ENCODE measurements at regions not wholly inside any gene's neighbourhood (a gene's known extent, or its start where the extent isn't known, plus 50 kb on each side); places are given as distances from the start of the nearest gene placed in this dataset.

GRCh38 chr3:73236867-73237266 lies 175.4 kb downstream of the EBLN2 start:
- no peak overlapping the region for H3K4me3 ChIP-seq (ENCODE audit: low read depth, low read length)
- no peaks in the 10 kb centered on the region for H3K27me3 ChIP-seq (replicated peaks; ENCODE audit: control insufficient read depth, insufficient read depth, low read length)
- no peak overlapping the region for H3K4me3 Mint-ChIP-seq (ENCODE audit: unreplicated experiment)
- no peaks in the 10 kb centered on the region for H3K36me3 ChIP-seq (ENCODE audit: control insufficient read depth, insufficient read depth, low read length)
- H3K36me3 Mint-ChIP-seq (ENCODE audit: insufficient read depth, unreplicated experiment): no peaks in the 10 kb centered on the region
- H3K27ac Mint-ChIP-seq (ENCODE audit: unreplicated experiment): no peak overlapping the region
- no peaks in the 10 kb centered on the region for H3K9me3 Mint-ChIP-seq (ENCODE audit: unreplicated experiment)
- TF ChIP-seq CTCF (IDR thresholded peaks at IDR 0.05; ENCODE audit: insufficient read depth in 1 of 2, low read depth in 1 of 2, low read length in 1 of 2, severe bottlenecking in 1 of 2, unreplicated experiment in 1 of 2): no peak
- H3K4me1 Mint-ChIP-seq (ENCODE audit: low read depth, unreplicated experiment): peaks cover 9% of the 10 kb centered on the region
- no peak for DNase-seq
- ChIA-PET POLR2A (no interaction called here), CTCF (no interaction called here)
- no TSS peak for BruUV-seq (replicated peaks)
- peaks cover 3% of the 10 kb centered on the region for H3K27me3 Mint-ChIP-seq (ENCODE audit: insufficient read depth, unreplicated experiment)
- H3K9me3 ChIP-seq: no peaks in the 10 kb centered on the region
- intact Hi-C loops (cut with micrococcal nuclease; ENCODE audit: unreplicated experiment): no loop called here
- H3K4me1 ChIP-seq: no peaks in the 10 kb centered on the region

GRCh38 chr3:73243740-73244139 lies 182.3 kb downstream of the EBLN2 start:
- intact Hi-C loops (cut with micrococcal nuclease; ENCODE audit: unreplicated experiment): no loop called here
- Mint-ChIP-seq H3K9me3 (ENCODE audit: unreplicated experiment) (peaks cover 10% of the 10 kb centered on the region), H3K27me3 (ENCODE audit: insufficient read depth, unreplicated experiment) (no peaks in the 10 kb centered on the region), H3K4me3 (ENCODE audit: unreplicated experiment) (no peak overlapping the region), H3K27ac (ENCODE audit: unreplicated experiment) (no peak overlapping the region), H3K4me1 (ENCODE audit: low read depth, unreplicated experiment) (no peaks in the 10 kb centered on the region), H3K36me3 (ENCODE audit: insufficient read depth, unreplicated experiment) (no peaks in the 10 kb centered on the region)
- no peak overlapping the region for H3K4me3 ChIP-seq (ENCODE audit: low read depth, low read length)
- H3K36me3 ChIP-seq (ENCODE audit: control insufficient read depth, insufficient read depth, low read length): no peaks in the 10 kb centered on the region
- CTCF ChIA-PET: no interaction called here
- POLR2A ChIA-PET: no interaction called here
- no peaks in the 10 kb centered on the region for H3K9me3 ChIP-seq
- H3K27me3 ChIP-seq (replicated peaks; ENCODE audit: control insufficient read depth, insufficient read depth, low read length): no peaks in the 10 kb centered on the region
- DNase-seq: no peak
- BruUV-seq (replicated peaks): no TSS peak
- no peak for TF ChIP-seq CTCF (IDR thresholded peaks at IDR 0.05; ENCODE audit: insufficient read depth in 1 of 2, low read depth in 1 of 2, low read length in 1 of 2, severe bottlenecking in 1 of 2, unreplicated experiment in 1 of 2)
- H3K4me1 ChIP-seq: no peaks in the 10 kb centered on the region

- H3K9me3 ChIP-seq: no peaks in the 10 kb centered on the region
- no peak for TF ChIP-seq CTCF (IDR thresholded peaks at IDR 0.05; ENCODE audit: insufficient read depth in 1 of 2, low read depth in 1 of 2, low read length in 1 of 2, severe bottlenecking in 1 of 2, unreplicated experiment in 1 of 2)
- Mint-ChIP-seq H3K4me3 (ENCODE audit: unreplicated experiment) (no peak overlapping the region), H3K36me3 (ENCODE audit: insufficient read depth, unreplicated experiment) (no peaks in the 10 kb centered on the region), H3K4me1 (ENCODE audit: low read depth, unreplicated experiment) (no peaks in the 10 kb centered on the region), H3K9me3 (ENCODE audit: unreplicated experiment) (peaks cover 10% of the 10 kb centered on the region), H3K27ac (ENCODE audit: unreplicated experiment) (no peak overlapping the region), H3K27me3 (ENCODE audit: insufficient read depth, unreplicated experiment) (no peaks in the 10 kb centered on the region)
- no peaks in the 10 kb centered on the region for H3K36me3 ChIP-seq (ENCODE audit: control insufficient read depth, insufficient read depth, low read length)
- H3K4me3 ChIP-seq (ENCODE audit: low read depth, low read length): no peak overlapping the region
- ChIA-PET POLR2A (no interaction called here), CTCF (no interaction called here)
- BruUV-seq (replicated peaks): no TSS peak
- intact Hi-C loops (cut with micrococcal nuclease; ENCODE audit: unreplicated experiment): no loop called here
- H3K4me1 ChIP-seq: no peaks in the 10 kb centered on the region
- DNase-seq: no peak
- no peaks in the 10 kb centered on the region for H3K27me3 ChIP-seq (replicated peaks; ENCODE audit: control insufficient read depth, insufficient read depth, low read length)
Observed at GRCh38 chr3:73245459-73245858, 184.0 kb downstream of the EBLN2 start.

Data from Caco-2 (cell line).